Non-pigmented ciliary epithelial cell (primary cell): ENCODE measurements at regions not wholly inside any gene's neighbourhood (a gene's known extent, or its start where the extent isn't known, plus 50 kb on each side); places are given as distances from the start of the nearest gene placed in this dataset.
"Not testable (repeated sequence)": the region's sequence is repeated elsewhere in the genome, so short reads cannot be mapped to it uniquely, and the experiment has no call there.

Source experiments
- DNase-seq: peaks from one replicate; pipeline ENCODE4 v3.0.0-alpha.2; 2010; ENCODE audit warnings: low read depth

- DNase-seq, result no peak
Observed at GRCh38 chr5:115469904-115470516, 74.6 kb downstream of the FEM1C start.

DNA sequence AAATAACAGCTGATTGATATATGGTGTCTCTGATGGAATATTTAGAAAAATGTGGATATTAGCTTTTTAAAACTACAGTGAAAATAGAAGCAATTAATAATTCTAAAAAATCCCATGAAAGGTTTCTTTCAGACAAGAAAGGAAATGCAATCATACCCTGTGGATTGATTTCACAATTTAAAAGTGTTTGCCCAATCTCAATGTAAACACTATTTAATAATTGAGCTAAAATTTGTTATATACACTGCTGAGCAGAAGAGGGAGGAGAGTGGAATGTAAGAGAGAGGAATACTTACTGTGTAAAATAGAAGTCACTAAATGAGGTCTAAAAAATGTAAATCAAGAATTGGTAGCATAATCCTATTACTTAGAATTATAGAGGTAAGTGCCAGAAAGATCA lies 76.9 kb downstream of the FEM1C start:
- no peak for DNase-seq

GRCh38 chr5:115465431-115465830 lies 79.1 kb downstream of the FEM1C start:
- DNase-seq, result no peak

DNA sequence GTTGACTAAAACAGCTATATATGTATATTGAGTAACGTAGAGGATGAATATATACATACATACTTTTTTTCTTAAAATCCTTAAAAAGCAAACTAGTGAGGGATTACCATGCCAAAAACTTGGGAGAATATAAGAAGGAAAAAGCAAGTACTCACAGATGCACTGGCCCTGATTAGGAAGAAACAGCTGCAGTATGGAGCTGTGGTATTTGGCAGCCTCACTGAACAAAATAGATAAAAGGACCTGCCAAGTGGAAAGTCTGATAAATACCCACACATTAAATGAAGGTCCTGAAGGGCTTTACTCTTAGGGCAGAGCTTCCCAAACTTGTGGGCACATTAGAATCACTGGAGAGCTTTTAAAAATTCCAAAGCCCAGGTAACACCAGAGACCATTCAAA lies 80.6 kb downstream of the FEM1C start:
- DNase-seq, result no peak

- peak; percentile 72 for DNase-seq
Observed at GRCh38 chr5:115461506-115462290, 82.9 kb downstream of the FEM1C start.

- DNase-seq, result no peak
Observed at GRCh38 chr5:115461093-115461492, 83.5 kb downstream of the FEM1C start.

DNA sequence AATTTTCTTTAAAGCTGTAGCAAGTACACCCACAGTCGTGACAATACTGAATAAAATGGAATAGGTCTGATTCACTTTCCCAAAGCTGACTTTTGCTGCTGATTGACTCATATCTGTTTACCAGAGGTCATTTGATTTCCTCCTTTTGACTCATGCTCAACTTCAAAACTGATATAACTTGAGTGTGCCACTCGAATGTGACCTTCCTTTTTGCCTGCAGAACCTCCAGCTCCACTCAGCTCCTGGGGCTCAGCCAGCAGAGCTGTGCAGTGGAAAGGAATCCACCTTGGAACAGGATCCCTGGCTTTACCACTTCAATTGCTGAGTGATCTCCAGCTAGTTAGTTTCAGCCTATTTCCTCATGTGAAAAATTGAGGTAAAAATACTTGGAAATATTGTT lies 84.1 kb downstream of the FEM1C start:
- DNase-seq, result peak; percentile 53

DNA sequence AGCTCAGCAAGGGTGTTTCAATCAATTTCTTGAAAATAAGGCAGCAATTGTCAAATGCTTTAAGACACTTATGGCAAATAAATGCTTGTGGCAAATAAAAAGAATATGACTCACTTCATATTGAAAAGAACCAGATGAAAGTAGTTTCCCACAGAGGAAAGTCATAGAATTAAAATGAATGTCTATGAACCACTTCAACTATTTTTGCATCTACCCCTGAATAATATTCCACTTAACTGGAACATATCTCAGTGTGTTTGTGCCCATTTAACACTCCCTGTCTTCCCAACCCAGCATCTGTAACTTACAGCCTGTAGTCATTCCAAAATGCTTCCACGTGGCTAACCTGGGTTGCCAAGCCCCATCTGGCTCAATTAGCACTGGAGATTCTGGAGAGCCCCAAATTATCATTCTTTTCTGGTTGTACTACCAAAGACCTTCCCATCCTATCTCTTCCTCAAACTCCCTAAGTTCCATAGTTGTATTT lies 84.7 kb downstream of the FEM1C start:
- no peak for DNase-seq

GRCh38 chr5:115458416-115458815 lies 86.2 kb downstream of the FEM1C start:
- DNase-seq, result no peak

GRCh38 chr5:115458003-115458409 lies 86.6 kb downstream of the FEM1C start:
- DNase-seq, result no peak

DNA sequence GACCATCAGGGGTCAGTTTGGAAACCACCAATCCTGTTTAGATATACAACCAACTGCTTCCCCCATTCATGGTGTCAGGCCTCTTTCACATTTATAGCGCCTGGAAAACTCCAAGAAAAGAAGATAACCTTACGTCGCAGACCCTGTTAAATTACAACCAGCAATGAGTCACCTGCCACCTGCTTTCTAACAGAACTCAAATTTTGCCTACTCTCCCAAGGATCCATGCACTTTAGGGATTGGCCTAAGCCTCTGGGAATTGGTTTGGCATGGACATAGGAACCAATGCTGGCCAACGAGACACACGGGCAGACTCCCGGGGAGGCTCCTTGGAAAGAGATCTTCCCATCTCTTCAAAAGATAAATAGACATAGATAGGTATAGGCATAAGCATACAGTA lies 87.0 kb downstream of the FEM1C start:
- DNase-seq, result no peak

DNA sequence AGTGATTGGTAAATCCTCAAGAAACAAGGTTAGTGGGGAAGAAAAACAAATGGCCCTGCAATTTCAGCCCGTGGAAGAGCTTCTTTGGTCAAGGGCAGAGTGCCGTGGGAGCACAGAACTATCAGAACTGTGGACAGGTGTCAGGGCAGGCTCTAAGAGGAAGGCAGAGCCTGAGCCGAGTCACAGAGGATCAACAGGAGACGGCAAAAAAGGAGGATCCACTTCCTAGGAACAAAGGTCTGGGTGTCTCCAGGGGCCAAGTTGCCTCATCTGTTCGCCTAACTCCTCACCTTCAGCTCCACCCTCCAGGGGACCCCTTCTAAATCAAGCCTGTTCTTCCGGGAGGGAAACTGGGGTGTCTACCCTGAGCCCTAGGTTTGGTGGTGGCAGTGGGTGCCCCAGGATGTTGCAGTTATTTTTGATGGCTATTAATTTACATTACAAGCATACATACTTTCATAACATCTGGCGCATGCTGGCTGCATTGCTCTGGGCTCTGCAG lies 88.0 kb downstream of the FEM1C start:
- no peak for DNase-seq

- no peak for DNase-seq
Observed at GRCh38 chr5:115456056-115456455, 88.5 kb downstream of the FEM1C start.

DNA sequence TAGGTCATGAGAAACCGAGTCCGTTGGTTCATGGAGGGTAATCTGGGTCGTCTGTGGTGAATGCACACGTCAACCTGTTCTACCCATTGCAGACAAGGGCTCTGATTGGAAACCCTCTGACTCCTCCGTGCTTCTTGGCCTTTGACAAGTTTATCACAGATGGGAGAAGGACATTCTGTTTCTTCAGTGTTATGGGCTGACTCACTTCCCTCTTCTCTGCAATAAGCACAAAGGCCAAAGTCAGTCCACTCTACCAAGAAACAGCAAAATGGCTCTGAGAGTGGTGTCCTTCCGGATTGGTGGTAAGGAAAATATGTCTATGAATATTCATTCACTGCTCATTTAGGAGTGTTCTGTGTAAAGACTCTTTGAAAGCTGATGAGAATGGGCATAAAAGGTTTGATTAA lies 89.3 kb downstream of the FEM1C start:
- DNase-seq, result peak; percentile 88

GRCh38 chr5:115453391-115454095 lies 91.0 kb downstream of the FEM1C start:
- DNase-seq, result no peak

GRCh38 chr5:115452536-115453235 lies 91.9 kb downstream of the FEM1C start:
- no peak for DNase-seq

DNA sequence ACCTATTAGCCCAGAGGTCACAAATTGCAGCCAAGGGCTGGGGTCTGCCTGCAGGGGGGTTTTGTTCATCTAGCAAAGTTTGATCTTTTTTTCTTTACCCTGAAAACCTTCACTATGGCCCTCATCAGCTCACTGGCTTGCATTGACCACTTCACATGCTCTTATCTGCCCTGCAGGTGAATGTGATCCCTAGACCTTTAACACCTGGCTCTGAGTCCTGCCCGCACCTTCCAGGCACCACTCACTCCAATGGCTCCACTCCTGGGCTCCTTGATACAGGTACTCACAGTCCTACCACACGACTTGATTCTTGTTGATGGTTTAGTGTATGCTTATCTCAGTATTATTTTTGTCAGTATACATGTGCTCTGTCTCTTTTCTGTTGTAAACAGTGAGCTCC lies 92.5 kb downstream of the FEM1C start:
- no peak for DNase-seq

GRCh38 chr5:115450741-115451140 lies 93.8 kb downstream of the FEM1C start:
- no peak for DNase-seq

GRCh38 chr5:115448630-115449029 lies 95.9 kb downstream of the FEM1C start:
- DNase-seq, result not testable (repeated sequence)

DNA sequence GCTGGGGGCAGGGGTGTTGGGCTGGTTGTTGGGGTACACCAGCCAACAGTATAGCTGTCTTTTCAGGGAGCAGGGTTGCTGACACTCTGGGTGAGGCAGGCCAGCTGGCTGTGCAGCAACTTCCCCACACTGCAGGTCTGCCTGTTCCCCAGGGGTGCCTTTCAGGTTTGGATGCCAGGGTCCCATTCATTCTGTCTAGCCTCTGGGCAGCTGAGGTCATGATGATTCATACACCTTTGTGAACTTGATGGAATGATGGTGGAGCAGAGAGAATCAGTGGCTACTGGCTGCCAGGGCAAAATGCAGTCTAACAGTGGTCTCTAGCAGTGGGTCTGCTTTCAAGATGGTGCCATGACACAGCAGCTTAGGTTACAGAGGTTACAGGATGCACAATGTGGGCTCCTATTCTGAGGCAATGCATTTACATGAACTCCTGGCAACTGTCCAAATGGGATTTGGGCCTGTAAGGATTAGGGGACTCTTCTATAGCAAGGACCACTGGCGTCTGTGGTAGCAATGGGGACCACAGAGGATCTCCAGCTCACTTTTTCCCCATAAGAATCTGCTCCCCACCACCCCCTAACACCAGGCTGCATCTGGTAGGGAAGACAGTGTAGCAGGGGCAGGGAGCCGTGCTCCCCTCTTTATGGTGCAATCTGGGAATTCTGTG lies 103.7 kb downstream of the FEM1C start:
- no peak for DNase-seq

GRCh38 chr5:115439639-115440038 lies 104.9 kb downstream of the FEM1C start:
- DNase-seq, result no peak

- DNase-seq, result no peak
Observed at GRCh38 chr5:115439042-115439441, 105.5 kb downstream of the FEM1C start.
